GM21825 (cell line): ENCODE measurements at regions not wholly inside any gene's neighbourhood (a gene's known extent, or its start where the extent isn't known, plus 50 kb on each side); places are given as distances from the start of the nearest gene placed in this dataset.

Experiments used
- ATAC-seq: cut with Tn5 transposase; IDR thresholded peaks from one replicate; pipeline ENCODE4 v1.9.1; 2021; ENCODE audit warnings: mild to moderate bottlenecking, moderate library complexity; ENCODE audit not compliant: unreplicated experiment

- no peak for ATAC-seq
Observed at GRCh38 chr15:35842631-35843030, 296.7 kb upstream of the DPH6 start.

- ATAC-seq: no peak
Observed at GRCh38 chr15:35843498-35843897, 297.5 kb upstream of the DPH6 start.

- no peak for ATAC-seq
Observed at GRCh38 chr15:35850284-35850683, 304.3 kb upstream of the DPH6 start.

- no peak for ATAC-seq
Observed at GRCh38 chr15:35851491-35851890, 305.5 kb upstream of the DPH6 start.

GRCh38 chr15:35852818-35853624 lies 307.1 kb upstream of the DPH6 start:
- no peak for ATAC-seq

- ATAC-seq: no peak
Observed at GRCh38 chr15:35854316-35854715, 308.4 kb upstream of the DPH6 start.

- no peak for ATAC-seq
Observed at GRCh38 chr15:35857567-35858226, 311.7 kb upstream of the DPH6 start.

GRCh38 chr15:35858707-35859106 lies 312.7 kb upstream of the DPH6 start:
- ATAC-seq: no peak

- no peak for ATAC-seq
Observed at GRCh38 chr15:35863655-35864054, 317.7 kb upstream of the DPH6 start.

GRCh38 chr15:35867356-35867755 lies 321.4 kb upstream of the DPH6 start:
- ATAC-seq: no peak

GRCh38 chr15:35871282-35871681 lies 325.3 kb upstream of the DPH6 start:
- ATAC-seq: no peak

GRCh38 chr15:35871812-35872211 lies 325.8 kb upstream of the DPH6 start:
- ATAC-seq: no peak

GRCh38 chr15:35872577-35872976 lies 326.6 kb upstream of the DPH6 start:
- ATAC-seq: no peak

- no peak for ATAC-seq
Observed at GRCh38 chr15:35874260-35874905, 328.4 kb upstream of the DPH6 start.

- ATAC-seq: no peak
Observed at GRCh38 chr15:35876762-35877161, 330.8 kb upstream of the DPH6 start.

- no peak for ATAC-seq
Observed at GRCh38 chr15:35880896-35881295, 334.9 kb upstream of the DPH6 start.

- ATAC-seq: no peak
Observed at GRCh38 chr15:35885870-35886269, 339.9 kb upstream of the DPH6 start.

GRCh38 chr15:35886765-35887164 lies 340.8 kb upstream of the DPH6 start:
- ATAC-seq: no peak

- no peak for ATAC-seq
Observed at GRCh38 chr15:35888815-35889214, 342.9 kb upstream of the DPH6 start.

- ATAC-seq: no peak
Observed at GRCh38 chr15:35907511-35907910, 361.5 kb upstream of the DPH6 start.

- no peak for ATAC-seq
Observed at GRCh38 chr15:35909414-35909813, 363.4 kb upstream of the DPH6 start.

- ATAC-seq: no peak
Observed at GRCh38 chr15:35910227-35910626, 364.3 kb upstream of the DPH6 start.
